NCI-H345 treated with DMSO at 0.1 percent for 48 hours (cell line): ENCODE measurements at regions not wholly inside any gene's neighbourhood (a gene's known extent, or its start where the extent isn't known, plus 50 kb on each side); places are given as distances from the start of the nearest gene placed in this dataset.

ENCODE experiments used
- DNase-seq: peaks from one replicate; lab custom pipeline; 2025; ENCODE audit not compliant: unreplicated experiment; lab: John Stamatoyannopoulos, UW

DNA sequence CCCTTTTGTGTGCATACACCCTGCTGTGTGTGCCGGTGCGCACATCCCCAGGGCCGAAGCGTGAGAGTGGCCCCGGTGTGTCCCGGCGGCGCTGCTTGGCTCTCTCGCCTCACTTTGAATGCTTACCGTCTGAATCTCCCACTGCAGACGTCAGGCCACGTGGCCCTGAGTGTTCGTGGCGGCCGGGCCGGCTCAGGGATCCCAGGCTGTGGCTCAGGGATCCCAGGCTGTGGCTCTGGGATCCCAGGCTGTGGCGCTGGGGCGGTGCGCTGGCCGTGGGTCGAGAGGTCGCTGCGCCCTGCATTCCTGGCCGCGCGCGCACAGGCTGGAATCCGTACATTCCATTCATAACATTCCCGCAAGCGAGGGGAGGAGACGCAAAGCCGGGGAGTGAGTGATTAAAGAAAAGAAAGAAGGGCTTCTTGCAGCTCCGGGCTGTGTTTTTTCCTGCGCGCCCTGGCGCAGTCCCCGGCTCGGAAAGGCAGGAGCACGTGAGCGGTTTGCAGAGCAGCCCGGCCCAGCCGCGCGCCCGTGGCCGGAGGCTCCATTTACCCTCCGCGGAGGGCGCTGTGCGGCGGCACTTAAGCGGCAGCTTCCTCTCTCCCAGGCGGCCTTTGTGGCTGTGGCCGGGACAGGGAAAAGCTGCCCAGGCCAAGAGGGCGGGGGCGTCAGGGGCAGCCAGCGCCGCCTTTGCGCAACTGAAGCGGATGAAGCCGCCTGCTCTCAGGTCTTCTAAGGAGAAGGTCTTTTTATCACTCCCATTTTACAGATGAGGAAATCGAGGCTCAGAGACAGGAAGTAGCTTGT lies 87.0 kb upstream of the ALDH1L1 start:
- no peak for DNase-seq

DNA sequence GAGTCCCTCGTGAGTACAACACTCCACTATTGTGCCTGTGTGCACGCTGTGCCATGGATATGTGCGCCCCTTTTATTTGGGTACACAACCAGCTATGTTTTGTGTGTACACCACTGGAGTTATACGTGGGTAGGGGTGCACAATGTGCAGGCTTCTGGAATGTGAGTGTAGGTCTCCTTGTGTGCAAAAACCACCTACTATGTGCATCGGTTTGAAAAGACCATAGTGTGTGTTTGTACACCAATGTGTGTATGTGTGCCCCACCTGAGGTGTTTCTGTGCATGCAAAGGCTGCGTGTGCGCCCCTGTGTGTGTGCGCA lies 86.4 kb upstream of the ALDH1L1 start:
- DNase-seq, result no peak

DNA sequence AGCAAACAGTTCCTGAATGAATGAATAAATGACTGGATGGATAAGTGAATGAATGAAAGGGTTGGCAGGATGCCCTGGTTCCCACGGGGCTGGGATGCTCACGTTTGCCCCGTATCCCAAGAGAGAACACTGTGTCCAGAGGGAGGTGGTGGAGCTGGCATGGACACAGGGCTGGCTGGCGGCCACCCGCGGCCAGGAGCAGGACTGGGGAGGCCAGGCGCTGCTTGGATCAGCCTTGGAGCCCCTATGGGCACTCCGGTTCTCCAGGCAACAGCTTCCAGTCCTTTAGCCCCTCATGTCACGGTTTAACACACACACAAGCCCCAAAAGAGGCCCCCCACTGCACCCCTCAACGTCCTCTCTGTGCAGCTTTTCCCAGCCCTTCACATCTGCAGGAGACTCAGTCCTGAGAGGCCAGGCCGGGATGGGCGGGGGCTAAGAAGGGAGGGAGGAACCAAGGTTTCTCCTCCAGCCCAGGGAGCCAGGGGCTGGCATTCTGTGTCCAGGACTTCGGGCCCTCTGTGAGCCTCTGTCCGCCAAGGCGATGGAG lies 86.0 kb upstream of the ALDH1L1 start:
- DNase-seq, result no peak

DNA sequence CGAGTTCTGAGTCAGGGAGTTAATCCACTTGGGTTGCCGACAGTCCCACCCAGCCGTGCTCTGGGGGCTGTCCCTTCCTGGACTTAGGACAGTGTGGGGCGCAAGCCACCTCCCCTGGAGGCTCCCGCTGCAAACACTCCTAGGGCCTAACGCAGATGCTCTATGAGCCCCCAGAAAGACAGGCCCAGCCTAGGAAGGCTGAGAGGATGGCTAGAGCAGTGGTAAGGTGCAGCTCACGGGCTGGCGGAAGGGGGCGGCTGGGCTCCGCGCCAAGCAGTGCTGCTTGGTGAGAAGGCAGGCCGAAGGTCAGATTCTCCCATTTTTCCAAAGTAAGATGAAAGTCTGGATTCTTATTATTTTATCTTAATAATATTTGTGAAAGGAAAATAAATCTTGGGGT lies 84.6 kb upstream of the ALDH1L1 start:
- no peak for DNase-seq

DNA sequence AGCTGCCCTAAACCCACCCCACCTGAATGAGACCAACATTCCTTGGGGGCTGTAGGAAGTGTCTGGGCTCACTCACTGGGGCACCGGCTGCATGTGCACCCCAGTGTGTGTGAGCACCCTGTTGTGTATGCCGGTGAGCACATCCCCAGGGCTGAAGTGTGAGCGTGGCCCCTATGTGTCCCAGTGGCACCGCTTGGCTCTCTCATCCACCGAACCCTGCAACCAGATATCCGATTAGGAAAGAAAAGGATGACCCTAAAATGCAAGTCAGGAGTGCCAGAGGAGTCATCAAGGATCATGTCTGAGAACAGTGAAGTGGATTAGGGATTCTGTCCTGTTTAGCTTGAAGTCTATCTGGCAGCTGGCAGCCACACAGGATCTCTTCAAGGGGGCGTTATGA lies 84.0 kb upstream of the ALDH1L1 start:
- DNase-seq, result no peak

DNA sequence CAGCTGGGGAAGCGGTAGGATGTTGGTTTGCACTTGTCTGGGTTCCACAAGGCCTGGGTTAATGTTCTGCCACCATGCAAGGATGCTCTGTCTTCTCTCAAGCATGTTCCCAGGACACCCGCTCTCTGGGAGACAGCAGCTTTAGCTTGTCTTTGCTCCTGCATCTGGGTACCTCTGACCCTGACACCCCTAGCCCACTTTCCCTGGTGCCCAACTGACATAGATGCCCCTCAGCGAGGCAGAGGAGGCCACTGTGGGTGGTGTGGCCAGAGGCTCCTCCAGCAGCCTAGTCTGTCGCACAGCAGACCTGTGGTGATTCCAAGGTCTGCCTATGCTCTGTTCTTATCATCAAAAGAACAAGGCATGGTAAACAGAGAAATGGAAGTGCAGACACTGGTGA lies 83.6 kb upstream of the ALDH1L1 start:
- DNase-seq, result no peak

DNA sequence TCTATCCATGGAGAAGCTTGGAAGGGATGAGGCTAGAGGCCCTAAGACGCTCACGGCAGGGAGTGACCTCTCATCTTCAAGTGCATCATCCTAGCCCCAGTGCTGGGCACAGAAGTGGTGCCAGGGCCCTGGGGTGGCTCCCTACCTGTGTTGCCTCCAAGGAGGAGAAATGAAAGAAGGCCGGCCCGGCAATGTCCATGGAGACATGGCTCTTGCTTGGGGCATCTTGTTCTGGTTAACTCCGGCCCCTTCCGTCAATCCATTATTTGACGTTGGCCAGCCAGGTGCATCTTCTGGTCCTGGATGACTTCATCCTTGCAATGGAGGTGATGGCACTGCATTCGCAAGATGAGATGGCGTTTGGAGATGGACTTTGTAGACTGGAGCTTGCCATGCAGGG lies 83.2 kb upstream of the ALDH1L1 start:
- DNase-seq, result no peak

DNA sequence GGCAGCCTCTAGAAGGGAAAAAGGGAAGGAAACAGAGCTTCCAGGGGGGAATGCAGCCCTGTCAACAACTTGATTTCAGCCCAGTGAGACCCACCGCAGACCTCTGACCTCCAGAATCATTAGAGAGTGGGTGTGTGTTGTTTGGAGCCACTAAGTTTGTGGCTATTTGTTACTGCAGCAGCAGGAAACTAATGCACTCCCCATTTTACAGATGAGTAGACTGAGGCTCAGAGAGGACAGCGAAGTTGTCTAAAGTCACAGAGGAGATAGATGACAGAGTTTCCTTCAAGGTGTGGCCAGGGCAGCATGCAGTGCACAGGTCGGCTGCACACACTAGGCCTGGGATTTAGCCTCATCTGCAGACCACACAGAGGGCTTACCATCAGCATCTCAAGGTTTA lies 81.8 kb upstream of the ALDH1L1 start:
- DNase-seq, result no peak

DNA sequence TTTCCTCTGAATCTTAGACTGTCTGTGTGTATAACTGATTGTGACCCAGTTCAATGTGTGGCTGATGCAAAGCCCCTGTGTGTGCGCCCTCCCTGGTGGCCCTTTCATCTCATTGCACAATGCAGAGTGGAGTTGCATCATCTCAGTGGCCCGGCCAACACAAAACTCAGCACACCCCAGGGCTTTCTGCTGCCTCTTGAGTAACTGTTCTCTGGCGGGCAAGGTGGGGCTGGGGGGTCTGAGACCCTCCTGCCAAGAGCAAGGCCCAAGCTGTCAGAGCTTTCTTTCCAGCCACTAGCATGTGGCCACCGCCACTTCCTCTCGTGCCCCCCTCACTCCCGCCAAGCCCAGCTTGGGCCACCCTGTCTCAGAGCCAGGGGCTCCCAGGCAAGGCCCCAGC lies 80.7 kb upstream of the ALDH1L1 start:
- DNase-seq, result no peak

DNA sequence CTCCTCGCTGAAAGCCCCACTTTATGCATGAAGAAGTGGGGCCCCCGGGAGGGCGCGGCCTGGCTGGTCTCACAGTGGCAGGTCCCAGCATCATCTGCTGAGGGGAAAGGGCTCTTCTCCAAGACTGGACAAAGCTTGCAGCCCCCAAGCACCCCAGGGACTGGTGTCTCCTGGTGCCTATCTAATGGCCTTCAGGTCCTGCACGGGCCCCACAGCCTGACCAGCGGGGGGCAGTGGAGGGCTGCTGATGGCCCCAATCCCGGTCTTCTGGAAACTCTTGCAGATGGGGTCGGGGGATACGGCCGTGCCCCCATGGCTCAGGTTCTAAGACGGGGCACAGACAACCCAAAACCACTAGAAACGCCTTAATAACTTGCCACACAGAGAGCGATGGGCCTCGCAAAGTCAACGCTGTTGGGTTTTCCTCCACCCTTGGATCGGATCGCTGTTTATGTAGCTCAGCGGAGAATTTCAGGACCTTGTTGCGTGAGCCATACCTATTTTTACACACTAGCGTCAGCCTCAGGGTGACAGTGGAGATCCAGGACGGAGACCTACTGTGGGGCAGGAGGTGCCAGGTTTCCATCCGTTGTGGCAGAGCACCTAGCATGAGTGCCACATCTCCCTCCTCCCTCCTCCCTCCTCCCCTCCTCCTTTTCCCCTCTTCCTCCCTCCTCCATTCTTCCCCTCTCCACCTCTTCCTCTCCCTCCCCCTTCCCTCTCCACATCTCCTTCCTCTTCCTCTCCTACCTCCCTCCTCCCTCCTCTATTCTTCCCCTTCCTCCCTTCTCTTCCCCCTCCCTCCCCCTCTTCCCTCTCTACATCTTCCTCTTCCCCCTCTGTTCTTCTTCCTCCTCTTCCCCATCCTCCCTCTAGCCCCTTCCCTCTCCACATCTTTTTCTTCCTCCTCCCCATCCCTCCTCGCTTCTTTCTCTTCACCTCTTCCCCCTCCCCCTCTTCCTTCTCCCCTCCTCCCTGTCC lies 79.3 kb upstream of the ALDH1L1 start:
- DNase-seq, result no peak

DNA sequence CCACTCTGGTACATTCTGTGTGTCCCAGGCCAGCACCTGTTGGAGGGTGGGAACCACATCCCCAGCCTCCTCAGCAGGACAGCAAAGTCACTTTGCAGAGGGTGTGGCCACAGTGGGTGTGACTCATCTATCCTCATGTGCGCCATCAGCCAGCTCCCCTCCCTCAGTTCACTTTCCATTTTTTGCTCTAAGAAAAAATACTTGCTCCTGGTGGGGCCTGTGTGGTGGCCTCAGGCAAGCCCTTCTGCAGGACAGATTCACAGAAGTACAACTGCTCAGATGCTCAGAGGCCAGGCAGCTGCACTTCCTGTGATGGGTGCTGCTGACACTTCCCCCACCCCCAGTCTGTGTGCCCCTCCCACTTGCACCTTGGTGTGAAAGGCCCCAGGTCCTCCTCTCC lies 78.3 kb upstream of the ALDH1L1 start:
- DNase-seq, result no peak

DNA sequence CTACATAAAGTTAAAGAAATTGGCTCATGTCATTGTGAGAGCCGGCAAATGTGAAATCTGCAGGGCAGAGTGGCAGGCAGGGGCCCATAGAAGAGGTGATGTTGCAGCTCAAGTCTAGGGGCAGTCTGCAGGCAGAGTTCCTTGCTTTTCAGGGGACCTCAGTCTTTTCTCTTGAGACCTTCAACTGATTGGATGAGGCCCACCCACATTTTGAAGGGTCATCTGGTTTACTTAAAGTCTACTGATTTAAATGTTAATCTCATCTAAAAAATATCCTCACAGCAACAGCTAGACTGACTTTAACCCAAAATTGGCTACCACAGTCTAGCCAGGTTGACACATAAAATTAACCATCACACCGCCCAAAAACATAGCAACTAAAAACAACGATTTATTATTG lies 77.6 kb upstream of the ALDH1L1 start:
- no peak for DNase-seq

DNA sequence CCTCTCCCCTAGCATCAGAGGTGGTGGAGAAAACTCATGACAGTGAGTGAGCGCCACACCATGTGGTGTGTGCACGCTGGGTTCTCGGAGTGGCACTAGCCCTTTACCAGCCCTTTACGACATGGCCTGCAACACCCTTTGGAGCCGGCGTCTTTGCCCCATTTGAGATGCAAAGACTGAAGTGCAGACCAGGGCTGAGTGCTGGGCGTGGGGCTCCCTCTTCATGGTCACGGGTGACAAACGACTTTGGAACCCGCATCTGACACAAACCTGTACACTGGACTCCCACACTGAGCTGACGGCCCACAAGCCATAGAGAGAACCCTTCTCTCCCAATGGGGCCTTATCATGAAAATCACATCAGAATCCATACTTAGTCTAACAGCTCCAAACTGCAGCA lies 76.8 kb upstream of the ALDH1L1 start:
- DNase-seq, result no peak

DNA sequence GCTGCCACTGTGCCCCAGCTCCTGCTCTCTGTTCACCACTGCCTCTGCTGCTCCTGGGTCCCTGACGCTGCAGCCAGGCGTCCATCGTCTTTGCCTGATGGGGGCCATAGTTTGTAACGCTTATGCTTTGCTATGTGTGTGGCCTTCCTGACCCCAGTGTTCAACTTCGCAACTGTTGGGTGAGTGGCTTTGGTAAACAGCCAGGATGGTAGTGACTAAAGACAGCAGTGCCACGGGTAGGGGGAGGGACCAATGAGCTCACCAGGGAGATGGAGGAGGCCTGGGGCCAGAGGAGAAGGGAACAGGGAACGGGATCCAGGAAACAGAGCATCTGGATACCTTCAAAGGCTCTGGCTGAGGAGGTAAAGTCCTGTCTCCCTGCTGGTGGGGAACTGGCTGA lies 75.9 kb upstream of the ALDH1L1 start:
- no peak for DNase-seq

DNA sequence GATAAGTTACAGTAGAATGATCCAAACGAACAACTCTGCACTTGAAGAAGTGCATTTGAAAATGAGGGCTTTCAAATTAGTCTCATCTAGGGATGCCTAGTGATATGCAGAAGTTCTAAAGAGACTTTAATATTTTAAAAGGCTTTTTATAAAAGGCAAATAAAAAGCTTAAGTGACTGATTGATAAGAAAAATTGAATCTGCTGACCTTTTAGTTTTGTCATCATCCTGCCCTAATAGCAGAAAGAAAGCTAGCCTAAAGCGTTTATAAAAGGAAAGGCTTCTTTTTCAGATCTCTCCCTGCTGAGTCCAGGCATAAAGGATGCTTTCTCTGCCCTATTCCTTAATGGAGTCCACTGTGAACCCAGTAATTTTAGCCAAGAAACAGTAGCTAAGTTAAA lies 72.7 kb upstream of the ALDH1L1 start:
- DNase-seq, result no peak

DNA sequence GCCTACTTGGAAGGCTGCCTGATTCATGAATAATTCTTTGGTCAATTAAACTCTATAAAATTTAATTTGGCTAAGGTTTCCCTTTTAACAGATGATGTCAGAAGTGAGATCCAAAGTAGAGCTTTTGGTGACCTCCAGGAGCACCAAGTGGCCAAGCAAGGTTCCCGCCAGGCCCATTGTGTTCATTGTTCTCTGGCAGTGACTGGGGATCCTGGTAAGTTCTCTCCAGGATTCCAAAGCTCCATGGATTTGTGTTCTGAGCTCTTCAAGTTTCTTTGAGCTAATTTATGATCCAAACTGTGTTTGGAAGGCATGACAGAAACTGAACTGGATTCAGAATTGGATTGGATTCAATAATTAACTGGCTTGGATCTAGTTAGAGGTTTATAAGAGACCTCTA lies 72.0 kb upstream of the ALDH1L1 start:
- no peak for DNase-seq

DNA sequence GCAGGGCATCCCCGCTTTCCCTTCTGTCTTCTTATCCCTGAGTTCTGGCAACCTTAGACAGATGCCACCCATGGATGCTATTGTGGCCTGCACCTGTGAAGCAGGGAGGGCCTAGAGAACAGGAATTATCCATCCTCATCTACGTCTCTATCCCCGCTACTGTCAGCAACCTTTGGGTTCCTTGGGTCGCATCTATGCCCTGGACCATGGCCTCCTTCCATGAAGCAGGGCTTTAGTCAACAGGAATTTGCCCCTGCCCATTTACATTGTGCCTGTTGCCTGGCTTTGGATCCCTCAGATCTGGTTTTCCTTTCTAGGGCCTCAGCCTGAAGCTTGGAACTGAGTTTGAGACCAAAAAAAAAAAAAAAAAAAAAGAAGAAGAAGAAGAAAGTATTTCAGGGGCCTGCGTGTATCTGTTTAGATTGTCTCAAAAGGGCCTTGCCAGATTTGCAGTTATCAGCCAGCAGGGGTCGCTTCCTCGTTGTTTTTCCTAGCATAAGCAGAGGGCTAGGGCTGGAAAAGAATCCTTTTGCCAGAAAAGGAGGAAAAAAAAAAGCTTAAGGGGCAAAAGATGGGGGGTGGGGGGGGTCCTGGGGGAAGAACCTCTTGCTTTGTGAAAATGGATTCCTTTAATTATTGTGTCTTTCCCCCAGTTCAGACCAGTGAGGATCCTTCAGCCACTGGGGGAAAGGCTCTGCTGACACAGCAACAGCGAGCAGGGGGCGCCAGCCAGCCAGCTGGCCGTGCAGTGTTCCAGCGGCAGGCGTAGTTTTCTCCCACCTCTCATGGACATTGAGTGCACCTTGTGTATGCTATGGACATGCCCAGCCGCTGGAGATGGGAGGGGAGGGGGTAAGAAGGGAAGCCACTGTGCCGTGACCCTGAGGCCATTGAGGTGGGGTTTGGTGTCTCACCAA lies 65.7 kb upstream of the ALDH1L1 start:
- DNase-seq, result no peak
